Gastrocnemius medialis (tissue), 4 donors: ENCODE measurements at regions not wholly inside any gene's neighbourhood (a gene's known extent, or its start where the extent isn't known, plus 50 kb on each side); places are given as distances from the start of the nearest gene placed in this dataset.

Experiments used
- POLR2A ChIP-seq, 2 donors: fragments of 450-650 bp; IDR thresholded peaks; one replicate each; pipeline ENCODE4 v1.6.1; 2017; ENCODE audit warnings: antibody characterized with exemption in 2 of 2, mild to moderate bottlenecking in 2 of 2, moderate library complexity in 2 of 2
- TF ChIP-seq, protein P1 (sequence below), 5 experiments: fragments of 450-650 bp in 3 of 5; fragments of 200-600 bp in 2 of 5; sonication (generic) in 2 of 5; IDR thresholded peaks in 4 of 5; conservative IDR thresholded peaks in 1 of 5; 1 replicate in 4 of 5; 2 replicates in 1 of 5; pipeline ENCODE4 v1.5.1; 2016 to 2019; ENCODE audit warnings: antibody characterized with exemption in 5 of 5, mild to moderate bottlenecking in 3 of 5, moderate library complexity in 3 of 5

DNA sequence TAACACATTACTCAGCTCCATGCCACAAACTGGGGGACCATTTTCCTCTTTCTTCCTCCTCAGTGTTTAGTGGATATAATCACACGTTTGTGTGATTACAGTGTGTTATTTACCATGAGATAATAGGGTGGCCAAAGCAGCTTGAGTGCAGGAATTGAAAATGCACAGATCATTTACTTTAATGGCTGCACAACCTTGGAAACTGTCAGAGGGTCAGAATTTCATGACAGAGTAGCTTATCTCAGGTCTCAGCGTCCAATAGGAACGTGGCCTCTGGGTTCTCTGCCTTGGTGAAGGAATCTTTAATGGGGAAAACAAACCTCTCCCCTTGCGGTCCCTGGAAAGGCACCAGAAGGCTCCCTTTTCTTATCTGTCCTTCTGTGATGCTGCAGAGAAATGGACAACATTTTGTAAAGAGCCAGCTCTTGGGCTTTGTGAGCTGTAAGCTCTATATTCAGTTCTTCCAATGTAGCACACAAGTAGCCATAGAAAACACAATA lies 87.4 kb upstream of the CD180 start:
- TF ChIP-seq, protein P1, sequence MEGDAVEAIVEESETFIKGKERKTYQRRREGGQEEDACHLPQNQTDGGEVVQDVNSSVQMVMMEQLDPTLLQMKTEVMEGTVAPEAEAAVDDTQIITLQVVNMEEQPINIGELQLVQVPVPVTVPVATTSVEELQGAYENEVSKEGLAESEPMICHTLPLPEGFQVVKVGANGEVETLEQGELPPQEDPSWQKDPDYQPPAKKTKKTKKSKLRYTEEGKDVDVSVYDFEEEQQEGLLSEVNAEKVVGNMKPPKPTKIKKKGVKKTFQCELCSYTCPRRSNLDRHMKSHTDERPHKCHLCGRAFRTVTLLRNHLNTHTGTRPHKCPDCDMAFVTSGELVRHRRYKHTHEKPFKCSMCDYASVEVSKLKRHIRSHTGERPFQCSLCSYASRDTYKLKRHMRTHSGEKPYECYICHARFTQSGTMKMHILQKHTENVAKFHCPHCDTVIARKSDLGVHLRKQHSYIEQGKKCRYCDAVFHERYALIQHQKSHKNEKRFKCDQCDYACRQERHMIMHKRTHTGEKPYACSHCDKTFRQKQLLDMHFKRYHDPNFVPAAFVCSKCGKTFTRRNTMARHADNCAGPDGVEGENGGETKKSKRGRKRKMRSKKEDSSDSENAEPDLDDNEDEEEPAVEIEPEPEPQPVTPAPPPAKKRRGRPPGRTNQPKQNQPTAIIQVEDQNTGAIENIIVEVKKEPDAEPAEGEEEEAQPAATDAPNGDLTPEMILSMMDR (IDR thresholded peaks at IDR 0.05 in 4 of 5, conservative IDR thresholded peaks at IDR 0.05 in 1 of 5) = no peak
- no peak for TF ChIP-seq POLR2A (IDR thresholded peaks at IDR 0.05)
